T-cell (primary cell): ENCODE measurements at regions not wholly inside any gene's neighbourhood (a gene's known extent, or its start where the extent isn't known, plus 50 kb on each side); places are given as distances from the start of the nearest gene placed in this dataset.
"Not testable (repeated sequence)": the region's sequence is repeated elsewhere in the genome, so short reads cannot be mapped to it uniquely, and the experiment has no call there.

ENCODE experiments used
- ATAC-seq, 4 experiments: fragments of 200-7000 bp in 3 of 4; fragments of 150-1000 bp in 1 of 4; cut with Tn5 transposase; replicated peaks in 1 of 4; 1 replicate in 3 of 4; 2 replicates in 1 of 4; pipeline ENCODE4 v1.10.0; 2021; ENCODE audit warnings: moderate library complexity in 3 of 4, mild to moderate bottlenecking in 2 of 4, moderate number of reproducible peaks in 1 of 4
- CTCF ChIA-PET, 2 donors: fragments of 300-600 bp; sonication (Branson Sonifier 250); formaldehyde crosslinking; loops; one replicate each; lab custom pipeline; 2022; ENCODE audit warnings: antibody characterized with exemption in 2 of 2; lab: Charles Lee
- POLR2A ChIA-PET, 2 donors: fragments of 300-600 bp; sonication (Branson Sonifier 250); formaldehyde crosslinking; loops; one replicate each; lab custom pipeline; 2022; ENCODE audit warnings: antibody characterized with exemption in 2 of 2; lab: Charles Lee
- DNase-seq, 35 experiments: peaks; one replicate each; pipeline versions ENCODE4 v3.0.0 to v3.0.0-alpha.2; 2013 to 2023
- H3K27ac ChIP-seq: one replicate; pipeline ENCODE4 v1.5.1; 2013; ENCODE audit warnings: low read length
- H3K27me3 ChIP-seq, 2 experiments: replicated peaks in 1 of 2; 1 replicate in 1 of 2; 2 replicates in 1 of 2; pipeline versions ENCODE4 v1.6.1 to v1.7.0; 2013; ENCODE audit warnings: low read length in 1 of 2, mixed read lengths in 1 of 2; ENCODE audit not compliant: control insufficient read depth in 2 of 2, insufficient read depth in 2 of 2; ENCODE audit errors: extremely low read depth in 1 of 2
- H3K36me3 ChIP-seq, 2 donors: 1 replicate in 1 of 2; 2 replicates in 1 of 2; pipeline versions ENCODE4 v1.6.1 to v1.7.0; 2013; ENCODE audit warnings: low read length in 1 of 2; ENCODE audit not compliant: control insufficient read depth in 2 of 2, insufficient read depth in 1 of 2; ENCODE audit errors: extremely low read depth in 1 of 2
- H3K4me1 ChIP-seq, 2 experiments: 1 replicate in 1 of 2; 2 replicates in 1 of 2; pipeline versions ENCODE4 v1.6.1 to v1.7.0; 2013; ENCODE audit warnings: low read length in 2 of 2, mixed read lengths in 1 of 2; ENCODE audit not compliant: insufficient read depth in 2 of 2, control insufficient read depth in 1 of 2; ENCODE audit errors: extremely low read depth in 1 of 2
- H3K4me3 ChIP-seq, 2 donors: 1 replicate in 1 of 2; 2 replicates in 1 of 2; pipeline versions ENCODE4 v1.5.1 to v1.7.0; 2013; ENCODE audit warnings: mild to moderate bottlenecking in 2 of 2, low read length in 1 of 2, moderate library complexity in 1 of 2; ENCODE audit not compliant: control insufficient read depth in 1 of 2; ENCODE audit errors: extremely low read depth in 1 of 2
- H3K9me3 ChIP-seq: 2 replicates; pipeline ENCODE4 v1.7.0; 2013
- H3K27ac Mint-ChIP-seq, 2 donors: one replicate each; pipeline ENCODE4 v1.8.0; 2020 to 2021; ENCODE audit warnings: mild to moderate bottlenecking in 2 of 2, mixed read lengths in 2 of 2
- H3K27me3 Mint-ChIP-seq, 2 donors: one replicate each; pipeline ENCODE4 v1.8.0; 2021 to 2022; ENCODE audit warnings: mixed read lengths in 2 of 2
- H3K36me3 Mint-ChIP-seq: one replicate; pipeline ENCODE4 v1.8.0; 2021; ENCODE audit warnings: mixed read lengths
- H3K4me1 Mint-ChIP-seq, 3 donors: one replicate each; pipeline ENCODE4 v1.8.0; 2020 to 2022; ENCODE audit warnings: mixed read lengths in 3 of 3, mild to moderate bottlenecking in 1 of 3
- H3K4me3 Mint-ChIP-seq, 3 donors: one replicate each; pipeline ENCODE4 v1.8.0; 2020 to 2022; ENCODE audit warnings: mild to moderate bottlenecking in 3 of 3, mixed read lengths in 3 of 3, moderate library complexity in 3 of 3
- H3K9me3 Mint-ChIP-seq, 3 donors: one replicate each; pipeline ENCODE4 v1.8.0; 2020 to 2022; ENCODE audit warnings: mixed read lengths in 3 of 3
- WGBS: methylation state at CpG from one replicate; pipeline ENCODE4 v1.1.5; 2013; ENCODE audit warnings: missing lambda C conversion rate; ENCODE audit not compliant: insufficient coverage; 5-methylcytosine and 5-hydroxymethylcytosine counted together

DNA sequence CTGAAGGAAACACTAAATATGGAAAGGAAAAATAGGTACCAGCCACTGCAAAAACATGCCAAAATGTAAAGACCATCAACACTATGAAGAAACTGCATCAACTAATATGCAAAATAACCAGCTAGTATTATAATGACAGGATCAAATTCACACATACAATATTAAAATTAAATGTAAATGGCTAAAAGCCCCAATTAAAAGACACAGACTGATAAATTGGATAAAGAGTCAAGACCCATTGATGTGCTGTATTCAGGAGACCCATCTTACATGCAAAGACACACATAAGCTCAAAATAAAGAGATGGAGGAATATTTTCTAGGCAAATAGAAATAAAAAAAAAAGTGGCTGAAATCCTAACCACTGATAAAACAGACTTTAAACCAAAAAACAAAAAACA, 427.5 kb upstream of the ADGRB3 start:
- H3K36me3 Mint-ChIP-seq, H3K4me1 ChIP-seq, H3K9me3 ChIP-seq, H3K27ac Mint-ChIP-seq, H3K4me1 Mint-ChIP-seq, H3K4me3 Mint-ChIP-seq, CTCF ChIA-PET, H3K27me3 Mint-ChIP-seq, H3K27me3 ChIP-seq, H3K4me3 ChIP-seq, H3K27ac ChIP-seq, DNase-seq, H3K36me3 ChIP-seq, ATAC-seq: not testable (repeated sequence)
- peaks cover 10 to 19% (median 17%) of the 10 kb centered on the region in 3 donors for H3K9me3 Mint-ChIP-seq
- POLR2A ChIA-PET = interaction anchor here in 1 of 2 donors (0.7 kb wide), 1 partner anchor 32 kb away, joined by 3 read pairs; no protein-coding TSS in a partner anchor

DNA sequence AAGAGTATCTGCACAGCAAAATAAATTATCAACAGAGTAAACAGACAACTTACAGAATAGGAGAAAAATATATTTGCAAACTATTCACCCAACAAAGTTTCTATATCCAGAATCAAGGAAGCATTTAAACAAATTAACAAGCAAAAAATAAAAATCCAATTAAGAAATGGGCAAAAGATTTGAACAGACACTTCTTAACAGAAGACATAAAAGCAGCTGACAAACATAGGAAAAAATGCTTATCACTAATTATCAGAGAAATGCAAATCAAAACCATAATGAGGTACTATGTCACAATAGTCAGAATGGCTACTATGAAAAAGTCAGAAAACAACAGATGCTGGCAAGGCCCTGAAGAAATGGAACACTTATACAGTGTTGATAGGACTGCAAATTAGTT, 434.2 kb upstream of the ADGRB3 start:
- no peak for ATAC-seq
- H3K36me3 ChIP-seq = no peaks in the 10 kb centered on the region
- peaks cover 6 to 19% (median 15%) of the 10 kb centered on the region in 3 donors for H3K9me3 Mint-ChIP-seq
- H3K27ac Mint-ChIP-seq = no peak overlapping the region
- ChIA-PET CTCF (no interaction called here), POLR2A (interaction anchor here in 1 of 2 donors (0.6 kb wide), 1 partner anchor 26 kb away, joined by 3 read pairs; no protein-coding TSS in a partner anchor)
- H3K27ac ChIP-seq = no peak overlapping the region
- no peak overlapping the region for H3K4me3 Mint-ChIP-seq
- no peaks in the 10 kb centered on the region for H3K4me1 ChIP-seq
- no peaks in the 10 kb centered on the region for H3K4me1 Mint-ChIP-seq
- no peaks in the 10 kb centered on the region for H3K9me3 ChIP-seq
- no peaks in the 10 kb centered on the region for H3K36me3 Mint-ChIP-seq
- H3K27me3 ChIP-seq = no peaks in the 10 kb centered on the region
- DNase-seq = no peak
- no peaks in the 10 kb centered on the region for H3K27me3 Mint-ChIP-seq
- no peak overlapping the region for H3K4me3 ChIP-seq

DNA sequence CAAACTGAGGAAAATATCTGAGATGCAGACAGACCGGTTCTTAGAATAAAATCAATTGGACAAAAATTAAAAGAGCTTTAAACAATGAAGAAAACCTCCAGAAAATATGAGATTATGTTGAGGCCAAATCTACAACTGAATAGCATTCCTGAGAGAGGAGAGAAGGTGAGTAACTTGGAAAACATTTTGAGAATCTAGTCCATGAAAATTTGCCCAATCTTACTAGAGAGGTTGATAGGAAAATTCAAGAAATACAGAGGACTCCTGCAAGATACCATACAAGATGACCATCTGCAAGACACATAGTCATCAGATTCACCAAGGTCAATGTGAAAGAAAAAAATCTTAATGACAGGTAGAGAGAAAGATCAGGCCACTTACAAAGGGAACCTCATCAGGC, 437.7 kb upstream of the ADGRB3 start:
- CTCF ChIA-PET = no interaction called here
- ATAC-seq = no peak

DNA sequence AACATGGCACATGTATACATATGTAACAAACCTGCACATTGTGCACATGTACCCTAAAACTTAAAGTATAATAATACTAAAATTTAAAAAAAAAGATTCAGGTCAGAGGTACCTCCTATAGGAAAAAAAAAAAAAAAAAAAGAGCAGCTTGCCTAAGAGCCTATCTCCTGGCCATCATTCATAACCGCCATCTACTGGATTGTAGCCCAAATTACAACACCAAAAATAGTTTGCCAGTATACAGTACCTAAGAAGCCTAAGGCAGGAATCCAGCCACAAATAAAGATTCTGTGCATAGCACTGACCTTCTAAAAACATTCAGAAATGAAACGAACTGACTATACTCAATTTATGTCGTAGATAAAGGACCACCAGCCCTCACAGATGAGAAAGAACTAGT, 438.4 kb upstream of the ADGRB3 start:
- Mint-ChIP-seq H3K9me3 (peaks cover 6 to 24% (median 17%) of the 10 kb centered on the region in 3 donors), H3K36me3 (no peaks in the 10 kb centered on the region), H3K27ac (no peak overlapping the region), H3K4me3 (no peak overlapping the region), H3K27me3 (no peaks in the 10 kb centered on the region), H3K4me1 (no peaks in the 10 kb centered on the region)
- DNase-seq = no peak
- Histone ChIP-seq H3K27ac (no peak overlapping the region), H3K4me3 (no peak overlapping the region), H3K36me3 (no peaks in the 10 kb centered on the region), H3K27me3 (peaks cover 0 to 2% of the 10 kb centered on the region in 2 experiments), H3K9me3 (no peaks in the 10 kb centered on the region), H3K4me1 (no peaks in the 10 kb centered on the region)
- ChIA-PET POLR2A (interaction anchor here in 1 of 2 donors (0.7 kb wide), 1 partner anchor 81 kb away, joined by 3 read pairs; no protein-coding TSS in a partner anchor), CTCF (no interaction called here)
- no peak for ATAC-seq
- 70% methylated on average over 2 of the region's 3 CpGs for WGBS

More for the DNA sequence above, 437.7 kb upstream of the ADGRB3 start:
- Histone ChIP-seq H3K4me1 (no peaks in the 10 kb centered on the region), H3K36me3 (no peaks in the 10 kb centered on the region), H3K27me3 (peaks cover 0 to 2% of the 10 kb centered on the region in 2 experiments), H3K9me3 (no peaks in the 10 kb centered on the region), H3K4me3 (no peak overlapping the region), H3K27ac (no peak overlapping the region)
- H3K27ac Mint-ChIP-seq = no peak overlapping the region
- no CpG with 5 or more reads among the region's 1 CpG for WGBS
- no peak overlapping the region for H3K4me3 Mint-ChIP-seq
- no peaks in the 10 kb centered on the region for H3K27me3 Mint-ChIP-seq
- H3K36me3 Mint-ChIP-seq = no peaks in the 10 kb centered on the region
- no peaks in the 10 kb centered on the region for H3K4me1 Mint-ChIP-seq
- peaks cover 6 to 24% (median 17%) of the 10 kb centered on the region in 3 donors for H3K9me3 Mint-ChIP-seq
- no peak for DNase-seq
- POLR2A ChIA-PET = interaction anchor here in 1 of 2 donors (0.7 kb wide), 1 partner anchor 82 kb away, joined by 3 read pairs; no protein-coding TSS in a partner anchor

DNA sequence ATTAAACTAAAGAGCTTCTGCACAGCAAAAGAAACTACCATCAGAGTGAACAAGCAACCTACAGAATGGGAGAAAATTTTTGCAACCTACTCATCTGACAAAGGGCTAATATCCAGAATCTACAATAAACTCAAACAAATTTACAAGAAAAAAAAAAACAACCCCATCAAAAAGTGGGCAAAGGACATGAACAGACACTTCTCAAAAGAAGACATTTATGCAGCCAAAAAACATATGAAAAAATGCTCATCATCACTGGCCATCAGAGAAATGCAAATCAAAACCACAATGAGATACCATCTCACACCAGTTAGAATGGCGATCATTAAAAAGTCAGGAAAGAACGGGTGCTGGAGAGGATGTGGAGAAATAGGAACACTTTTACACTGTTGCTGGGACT, 439.3 kb upstream of the ADGRB3 start:
- DNase-seq, POLR2A ChIA-PET, H3K27me3 Mint-ChIP-seq, H3K36me3 ChIP-seq, ATAC-seq, H3K4me3 Mint-ChIP-seq, H3K4me1 ChIP-seq, H3K4me3 ChIP-seq, H3K27me3 ChIP-seq, H3K36me3 Mint-ChIP-seq, H3K27ac Mint-ChIP-seq, H3K4me1 Mint-ChIP-seq, CTCF ChIA-PET, H3K9me3 ChIP-seq, H3K27ac ChIP-seq: not testable (repeated sequence)
- WGBS = no CpG with 5 or more reads among the region's 2 CpGs
- H3K9me3 Mint-ChIP-seq = peaks cover 6 to 24% (median 17%) of the 10 kb centered on the region in 3 donors

DNA sequence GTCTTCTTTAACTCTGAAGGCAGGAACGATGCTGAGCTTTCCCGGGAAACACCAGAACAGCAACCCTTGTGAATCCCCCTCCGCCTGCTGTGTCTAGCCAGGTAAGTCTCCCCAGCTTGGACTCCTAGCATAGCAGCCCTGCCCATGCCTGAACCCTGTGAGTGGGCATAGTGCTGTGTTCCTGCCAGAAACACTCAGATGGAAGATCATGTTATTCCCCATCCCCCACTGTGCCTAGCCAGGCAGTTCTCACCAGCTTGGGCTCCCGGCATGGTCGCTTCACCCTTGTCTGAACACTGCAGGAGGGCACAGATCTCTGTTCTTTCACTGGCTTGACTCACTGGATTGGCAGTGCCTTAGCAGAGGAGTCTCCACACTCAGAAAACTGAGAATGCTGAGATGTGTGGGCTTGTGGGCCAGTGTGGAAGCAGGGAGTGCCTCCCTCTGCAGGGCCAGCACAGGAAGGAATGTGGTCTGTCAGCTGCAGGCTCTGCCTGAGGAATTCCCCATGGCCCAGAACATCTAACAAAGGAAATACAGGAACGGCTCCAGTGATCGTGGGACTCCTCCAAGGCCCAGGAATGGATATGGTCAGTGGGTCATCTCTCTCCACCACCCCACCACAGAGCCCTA, 440.1 kb upstream of the ADGRB3 start:
- no peaks in the 10 kb centered on the region for H3K36me3 ChIP-seq
- H3K4me3 Mint-ChIP-seq = no peak overlapping the region
- ATAC-seq (no peak), DNase-seq (no peak)
- H3K27ac ChIP-seq = no peak overlapping the region
- H3K9me3 ChIP-seq = no peaks in the 10 kb centered on the region
- POLR2A ChIA-PET = no interaction called here
- no peaks in the 10 kb centered on the region for H3K36me3 Mint-ChIP-seq
- no peak overlapping the region for H3K4me3 ChIP-seq
- no peak overlapping the region for H3K27ac Mint-ChIP-seq
- H3K9me3 Mint-ChIP-seq = peaks cover 6 to 24% (median 17%) of the 10 kb centered on the region in 3 donors
- CTCF ChIA-PET = no interaction called here
- H3K27me3 Mint-ChIP-seq = no peaks in the 10 kb centered on the region
- no peaks in the 10 kb centered on the region for H3K4me1 ChIP-seq
- H3K27me3 ChIP-seq = peaks cover 0 to 2% of the 10 kb centered on the region in 2 experiments
- no peaks in the 10 kb centered on the region for H3K4me1 Mint-ChIP-seq
- WGBS = 79% methylated on average over 5 of the region's 7 CpGs
